Neural progenitor cell (in vitro differentiated cells): ENCODE measurements at regions not wholly inside any gene's neighbourhood (a gene's known extent, or its start where the extent isn't known, plus 50 kb on each side); places are given as distances from the start of the nearest gene placed in this dataset.

ENCODE experiments used
- EZH2 ChIP-seq: fragments of 200-600 bp; sonication (generic); IDR thresholded peaks from 2 replicates; pipeline ENCODE4 v1.6.1; 2017; ENCODE audit warnings: antibody characterized with exemption, mild to moderate bottlenecking, moderate library complexity
- EZH2phosphoT487 ChIP-seq: fragments of 200-600 bp; sonication (generic); IDR thresholded peaks from 2 replicates; pipeline ENCODE4 v1.6.1; 2017; ENCODE audit warnings: antibody characterized with exemption
- TF ChIP-seq, protein P1 (sequence below): fragments of 200-600 bp; sonication (generic); IDR thresholded peaks from 2 replicates; pipeline ENCODE4 v1.5.1; 2017; ENCODE audit warnings: antibody characterized with exemption, mild to moderate bottlenecking

DNA sequence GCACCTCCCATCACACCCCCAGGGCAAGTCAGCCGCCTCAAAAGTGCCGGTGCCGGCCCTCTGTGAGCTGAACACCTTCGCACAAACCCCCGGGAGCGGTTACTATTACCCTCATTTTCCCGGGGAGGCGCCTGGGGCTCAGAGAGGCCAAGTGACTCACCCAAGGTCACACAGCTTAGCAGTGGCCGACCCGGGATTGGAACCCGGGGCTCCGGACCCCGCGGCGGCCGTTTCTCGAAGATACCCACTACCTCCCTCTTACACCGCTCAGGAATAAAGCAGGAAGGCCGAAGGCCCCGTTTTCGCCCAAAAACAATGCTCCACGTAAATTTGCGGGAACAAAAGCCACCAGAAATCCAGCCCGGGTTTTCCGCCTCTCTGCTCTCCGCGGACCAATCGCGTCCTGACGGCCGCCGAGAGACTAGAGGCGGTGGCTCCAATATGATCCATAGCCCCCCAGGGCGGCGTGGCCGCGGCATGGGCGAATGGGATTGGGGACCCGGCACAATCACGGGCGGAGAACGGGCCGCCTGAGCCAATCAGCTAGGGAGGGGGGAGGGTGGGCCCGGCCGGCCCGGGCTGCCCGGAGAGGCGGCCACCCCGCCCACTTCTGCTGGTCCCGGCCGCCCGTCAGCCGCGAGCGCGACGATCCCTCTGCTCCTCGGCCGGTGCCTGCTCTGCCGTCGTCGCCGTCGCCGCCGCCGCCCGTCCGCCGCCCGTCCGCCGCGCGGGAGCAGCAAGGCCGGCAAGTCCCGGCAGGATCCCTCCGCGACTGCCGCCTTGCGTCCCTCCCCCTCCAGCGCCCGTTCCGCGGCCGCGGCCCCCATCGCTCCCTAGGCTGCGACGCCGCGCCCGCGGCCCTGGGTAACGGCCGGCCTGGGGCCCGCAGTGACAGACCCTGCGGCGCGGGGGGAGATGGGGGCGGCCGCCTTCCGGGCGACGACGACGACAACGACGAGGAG lies 177.0 kb downstream of the OR4M2 start:
- no peak for TF ChIP-seq EZH2phosphoT487
- TF ChIP-seq, protein P1, sequence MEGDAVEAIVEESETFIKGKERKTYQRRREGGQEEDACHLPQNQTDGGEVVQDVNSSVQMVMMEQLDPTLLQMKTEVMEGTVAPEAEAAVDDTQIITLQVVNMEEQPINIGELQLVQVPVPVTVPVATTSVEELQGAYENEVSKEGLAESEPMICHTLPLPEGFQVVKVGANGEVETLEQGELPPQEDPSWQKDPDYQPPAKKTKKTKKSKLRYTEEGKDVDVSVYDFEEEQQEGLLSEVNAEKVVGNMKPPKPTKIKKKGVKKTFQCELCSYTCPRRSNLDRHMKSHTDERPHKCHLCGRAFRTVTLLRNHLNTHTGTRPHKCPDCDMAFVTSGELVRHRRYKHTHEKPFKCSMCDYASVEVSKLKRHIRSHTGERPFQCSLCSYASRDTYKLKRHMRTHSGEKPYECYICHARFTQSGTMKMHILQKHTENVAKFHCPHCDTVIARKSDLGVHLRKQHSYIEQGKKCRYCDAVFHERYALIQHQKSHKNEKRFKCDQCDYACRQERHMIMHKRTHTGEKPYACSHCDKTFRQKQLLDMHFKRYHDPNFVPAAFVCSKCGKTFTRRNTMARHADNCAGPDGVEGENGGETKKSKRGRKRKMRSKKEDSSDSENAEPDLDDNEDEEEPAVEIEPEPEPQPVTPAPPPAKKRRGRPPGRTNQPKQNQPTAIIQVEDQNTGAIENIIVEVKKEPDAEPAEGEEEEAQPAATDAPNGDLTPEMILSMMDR: no peak
- no peak for TF ChIP-seq EZH2
